ENCODE measurements at regions not wholly inside any gene's neighbourhood (a gene's known extent, or its start where the extent isn't known, plus 50 kb on each side); places are given as distances from the start of the nearest gene placed in this dataset.
"Not testable (repeated sequence)": the region's sequence is repeated elsewhere in the genome, so short reads cannot be mapped to it uniquely, and the experiment has no call there.

GRCh38 chr18:47729356-47729755 is 201.1 kb downstream of the SMAD2 start:
- DNase-seq (ENCODE audit: low read depth in 3 of 3, low spot score in 2 of 3): no peak

- DNase-seq (ENCODE audit: low read depth in 3 of 3, low spot score in 2 of 3): no peak
Measured at GRCh38 chr18:47728921-47729320, 201.5 kb downstream of the SMAD2 start.

- no peak for DNase-seq (ENCODE audit: low read depth in 3 of 3, low spot score in 2 of 3)
Measured at GRCh38 chr18:47727409-47727808, 203.1 kb downstream of the SMAD2 start.

GRCh38 chr18:47726550-47726949 is 203.9 kb downstream of the SMAD2 start:
- DNase-seq (ENCODE audit: low read depth in 3 of 3, low spot score in 2 of 3): no peak

- no peak for DNase-seq (ENCODE audit: low read depth in 3 of 3, low spot score in 2 of 3)
Measured at GRCh38 chr18:47725656-47726055, 204.8 kb downstream of the SMAD2 start.

GRCh38 chr18:47724186-47724975 is 206.1 kb downstream of the SMAD2 start:
- no peak for DNase-seq (ENCODE audit: low read depth in 3 of 3, low spot score in 2 of 3)

- no peak for DNase-seq (ENCODE audit: low read depth in 3 of 3, low spot score in 2 of 3)
Measured at GRCh38 chr18:47721876-47722275, 208.6 kb downstream of the SMAD2 start.

- DNase-seq (ENCODE audit: low read depth in 3 of 3, low spot score in 2 of 3): no peak
Measured at GRCh38 chr18:47720741-47721140, 209.7 kb downstream of the SMAD2 start.

- no peak for DNase-seq (ENCODE audit: low read depth in 3 of 3, low spot score in 2 of 3)
Measured at GRCh38 chr18:47719096-47719780, 211.2 kb downstream of the SMAD2 start.

- DNase-seq (ENCODE audit: low read depth in 3 of 3, low spot score in 2 of 3): no peak
Measured at GRCh38 chr18:47718646-47719045, 211.8 kb downstream of the SMAD2 start.

GRCh38 chr18:47717257-47717656 is 213.2 kb downstream of the SMAD2 start:
- DNase-seq (ENCODE audit: low read depth in 3 of 3, low spot score in 2 of 3): no peak

GRCh38 chr18:47716632-47717185 is 213.8 kb downstream of the SMAD2 start:
- DNase-seq (ENCODE audit: low read depth in 3 of 3, low spot score in 2 of 3): no peak

- DNase-seq (ENCODE audit: low read depth in 3 of 3, low spot score in 2 of 3): no peak
Measured at GRCh38 chr18:47710451-47710850, 220.0 kb downstream of the SMAD2 start.

- no peak for DNase-seq (ENCODE audit: low read depth in 3 of 3, low spot score in 2 of 3)
Measured at GRCh38 chr18:47709556-47709955, 220.9 kb downstream of the SMAD2 start.

GRCh38 chr18:47708206-47708605 is 222.3 kb downstream of the SMAD2 start:
- no peak for DNase-seq (ENCODE audit: low read depth in 3 of 3, low spot score in 2 of 3)

GRCh38 chr18:47701134-47701533 is 229.3 kb downstream of the SMAD2 start:
- no peak for DNase-seq (ENCODE audit: low read depth in 3 of 3, low spot score in 2 of 3)

GRCh38 chr18:47696870-47697269 is 233.6 kb downstream of the SMAD2 start:
- no peak for DNase-seq (ENCODE audit: low read depth in 3 of 3, low spot score in 2 of 3)

GRCh38 chr18:47691611-47692010 is 238.8 kb downstream of the SMAD2 start:
- DNase-seq (ENCODE audit: low read depth in 3 of 3, low spot score in 2 of 3): no peak

GRCh38 chr18:47690778-47691177 is 239.7 kb downstream of the SMAD2 start:
- not testable (repeated sequence) for DNase-seq (ENCODE audit: low read depth in 3 of 3, low spot score in 2 of 3)

- DNase-seq (ENCODE audit: low read depth in 3 of 3, low spot score in 2 of 3): no peak
Measured at GRCh38 chr18:47689371-47689770, 241.1 kb downstream of the SMAD2 start.

- DNase-seq (ENCODE audit: low read depth in 3 of 3, low spot score in 2 of 3): no peak
Measured at GRCh38 chr18:47686806-47687205, 243.7 kb downstream of the SMAD2 start.

GRCh38 chr18:47683774-47684173 is 246.7 kb downstream of the SMAD2 start:
- DNase-seq (ENCODE audit: low read depth in 3 of 3, low spot score in 2 of 3): no peak
